Activated CD4-positive, alpha-beta T cell treated with anti-CD3 and anti-CD28 coated beads, Interleukin-2, Interleukin-4, amounts not matched to agents 100 ng/mL and 50 ng/mL, durations not matched to agents 16 hours and 8 hours (primary cell): ENCODE measurements at regions not wholly inside any gene's neighbourhood (a gene's known extent, or its start where the extent isn't known, plus 50 kb on each side); places are given as distances from the start of the nearest gene placed in this dataset.

Source experiments
- DNase-seq: peaks from one replicate; pipeline ENCODE4 v3.0.0-alpha.2; 2020; ENCODE audit warnings: low spot score

DNA sequence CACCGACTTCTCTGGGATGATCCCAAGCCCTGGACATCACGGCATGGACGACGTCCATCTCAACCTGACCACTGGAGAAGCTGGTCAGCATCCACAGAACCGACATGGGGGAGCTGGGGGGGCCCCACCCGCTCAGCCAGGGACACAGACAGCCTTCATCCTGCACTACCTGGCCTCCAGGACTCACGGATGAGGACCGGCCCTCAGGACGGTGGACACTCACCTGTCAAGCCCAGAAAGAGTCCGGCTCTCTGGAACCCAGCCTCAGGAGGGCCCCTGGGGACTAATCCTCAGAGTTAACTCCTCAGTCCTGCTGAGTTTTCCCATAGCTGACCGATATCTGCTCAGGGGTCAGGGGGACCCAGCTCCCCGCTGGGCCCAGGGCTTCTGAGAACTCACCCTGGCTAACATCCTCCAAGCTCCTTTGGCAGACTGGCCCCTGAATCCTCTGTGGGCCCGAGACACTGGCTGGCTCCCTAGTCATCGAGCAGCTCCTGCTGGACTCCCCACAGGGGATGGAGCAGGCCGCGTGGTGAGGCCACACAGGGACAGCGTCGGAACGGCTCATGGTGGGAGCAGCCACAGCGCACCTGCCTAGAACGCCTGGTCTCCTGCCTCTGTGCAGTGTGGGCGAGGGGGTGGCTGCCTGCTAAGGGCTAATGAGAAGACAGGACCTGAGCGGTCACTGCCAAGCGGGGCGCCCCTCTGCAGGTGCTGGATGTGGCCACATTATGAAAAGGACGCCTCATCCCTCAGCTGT is 649.2 kb downstream of the BRD1 start:
- no peak for DNase-seq

DNA sequence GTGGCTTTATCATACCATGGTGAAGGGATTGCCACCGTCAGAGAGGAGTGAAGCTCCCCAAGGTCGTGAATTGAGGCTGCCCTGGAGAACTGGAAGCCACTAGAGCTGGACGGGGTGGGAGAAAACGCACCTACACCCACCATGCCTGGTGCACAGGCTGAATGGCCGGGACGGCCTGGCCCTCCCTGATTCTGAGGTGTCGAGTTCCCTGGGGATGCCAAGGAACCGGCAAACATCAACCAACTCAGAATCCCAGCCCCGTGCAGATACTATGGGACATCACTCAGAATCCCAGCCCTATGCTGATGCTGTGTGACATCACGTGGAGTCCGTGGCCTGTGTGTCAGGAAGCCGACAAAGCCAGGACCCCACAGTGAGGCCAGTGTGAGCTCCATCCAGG is 650.0 kb downstream of the BRD1 start:
- DNase-seq = no peak

- DNase-seq = no peak
Measured at GRCh38 chr22:49176956-49177355, 650.7 kb downstream of the BRD1 start.

DNA sequence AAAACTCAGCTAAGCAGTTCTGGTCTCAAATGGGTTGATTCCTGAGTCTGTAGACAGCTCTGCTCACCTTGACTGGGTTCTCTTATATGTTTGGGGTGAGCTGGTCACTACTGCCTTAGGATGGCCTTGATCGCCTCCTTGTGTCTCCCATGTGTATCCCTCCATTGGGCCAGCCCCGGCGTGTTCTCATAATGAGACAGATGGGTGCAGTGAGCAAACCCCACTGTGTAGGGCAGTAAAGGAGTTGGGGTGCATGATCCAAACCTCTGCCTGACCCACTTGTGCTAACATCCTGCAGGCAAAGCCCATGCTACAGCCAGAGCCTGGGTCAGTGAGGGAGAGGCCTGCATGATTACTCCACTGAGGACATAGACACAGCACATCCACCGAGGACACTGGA is 657.6 kb downstream of the BRD1 start:
- DNase-seq = no peak

DNA sequence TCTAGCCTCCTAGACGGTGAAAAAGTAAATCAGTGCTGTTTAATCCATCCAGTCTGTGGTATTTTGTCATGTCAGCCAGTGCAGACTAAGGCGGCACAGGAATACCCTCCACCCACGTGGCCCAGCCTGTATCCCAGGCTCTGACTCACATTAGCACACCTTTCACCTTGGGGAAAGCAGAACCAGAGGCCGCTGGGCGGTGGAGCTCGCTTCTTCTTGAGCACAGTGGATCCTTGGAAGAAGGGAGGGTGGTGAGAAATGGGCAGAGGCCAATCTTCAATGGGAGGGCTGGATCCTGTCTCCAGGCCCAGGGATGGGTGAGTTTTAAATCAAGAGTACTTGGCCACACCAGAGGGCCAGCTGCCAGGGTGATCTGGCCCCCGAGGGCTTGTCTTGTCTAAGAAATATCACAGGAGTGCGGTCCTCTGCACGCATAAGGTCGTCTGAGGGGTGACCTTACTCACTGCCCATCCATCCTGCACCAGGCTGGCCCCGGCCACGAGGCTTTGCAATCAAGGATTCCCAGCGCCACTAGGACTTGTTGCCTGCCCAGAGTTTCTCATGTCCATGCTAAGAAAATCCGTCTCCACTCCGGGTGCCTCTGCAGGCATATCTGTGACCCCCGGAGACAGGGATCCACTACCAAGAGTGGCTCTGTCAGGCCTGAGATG is 658.5 kb downstream of the BRD1 start:
- no peak for DNase-seq

- no peak for DNase-seq
Measured at GRCh38 chr22:49168219-49168813, 659.4 kb downstream of the BRD1 start.

DNA sequence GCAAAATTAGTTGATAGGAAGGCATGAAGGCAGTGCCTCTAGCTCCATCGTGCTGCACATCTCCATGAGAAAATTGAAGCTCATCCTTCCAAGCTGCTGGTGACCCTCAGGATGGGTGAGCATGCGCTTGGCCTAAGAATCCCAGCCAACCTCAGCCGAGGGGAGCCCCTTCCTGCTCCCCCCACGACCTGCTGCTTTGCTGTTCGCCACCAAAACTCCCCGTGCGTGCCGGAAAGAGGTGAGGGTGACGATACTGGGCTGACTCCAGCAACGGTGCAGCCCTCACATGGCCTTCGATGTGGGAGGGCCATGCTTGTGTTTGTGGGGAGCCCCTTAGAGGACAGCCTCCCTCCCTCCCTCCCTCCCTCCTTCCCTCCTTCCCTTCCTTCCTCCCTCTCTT is 660.9 kb downstream of the BRD1 start:
- no peak for DNase-seq

GRCh38 chr22:49166211-49166610 is 661.5 kb downstream of the BRD1 start:
- no peak for DNase-seq

GRCh38 chr22:49164773-49165320 is 662.8 kb downstream of the BRD1 start:
- DNase-seq = no peak

- DNase-seq = no peak
Measured at GRCh38 chr22:49163960-49164690, 663.5 kb downstream of the BRD1 start.

DNA sequence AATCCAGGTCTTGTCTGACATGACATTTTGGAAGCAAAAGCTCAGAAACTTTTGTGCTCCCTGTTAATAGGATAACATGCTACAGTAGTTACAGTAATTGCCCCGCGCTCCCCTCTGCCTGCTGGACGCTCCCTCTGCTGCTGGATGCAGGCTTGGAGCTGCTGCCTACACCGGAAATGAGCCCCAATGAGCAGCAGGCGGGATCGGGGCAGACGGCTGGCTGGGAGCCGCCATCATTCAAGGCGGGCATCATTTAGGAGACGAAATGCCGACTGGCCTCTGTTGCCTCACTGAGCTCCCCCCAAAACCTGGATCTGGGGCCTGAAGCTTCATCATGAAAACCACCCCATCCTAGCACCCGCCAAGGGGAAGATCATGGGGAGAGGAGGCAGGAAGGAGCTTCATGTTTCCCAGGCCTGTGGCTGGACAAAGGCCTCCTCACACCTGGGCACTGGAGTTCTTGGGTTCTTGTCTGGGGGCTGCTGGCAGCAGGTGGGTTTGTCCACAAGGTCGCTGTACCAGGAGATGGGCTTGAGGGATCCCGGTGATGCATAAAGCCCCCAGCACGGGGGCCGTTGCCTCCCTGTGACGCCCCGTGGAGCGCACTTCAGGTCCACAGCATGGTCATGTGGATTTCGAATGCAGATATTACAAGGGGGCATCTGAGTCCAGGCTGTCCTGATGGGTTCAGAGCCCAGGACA is 664.3 kb downstream of the BRD1 start:
- DNase-seq = no peak

- no peak for DNase-seq
Measured at GRCh38 chr22:49162841-49163240, 664.8 kb downstream of the BRD1 start.

DNA sequence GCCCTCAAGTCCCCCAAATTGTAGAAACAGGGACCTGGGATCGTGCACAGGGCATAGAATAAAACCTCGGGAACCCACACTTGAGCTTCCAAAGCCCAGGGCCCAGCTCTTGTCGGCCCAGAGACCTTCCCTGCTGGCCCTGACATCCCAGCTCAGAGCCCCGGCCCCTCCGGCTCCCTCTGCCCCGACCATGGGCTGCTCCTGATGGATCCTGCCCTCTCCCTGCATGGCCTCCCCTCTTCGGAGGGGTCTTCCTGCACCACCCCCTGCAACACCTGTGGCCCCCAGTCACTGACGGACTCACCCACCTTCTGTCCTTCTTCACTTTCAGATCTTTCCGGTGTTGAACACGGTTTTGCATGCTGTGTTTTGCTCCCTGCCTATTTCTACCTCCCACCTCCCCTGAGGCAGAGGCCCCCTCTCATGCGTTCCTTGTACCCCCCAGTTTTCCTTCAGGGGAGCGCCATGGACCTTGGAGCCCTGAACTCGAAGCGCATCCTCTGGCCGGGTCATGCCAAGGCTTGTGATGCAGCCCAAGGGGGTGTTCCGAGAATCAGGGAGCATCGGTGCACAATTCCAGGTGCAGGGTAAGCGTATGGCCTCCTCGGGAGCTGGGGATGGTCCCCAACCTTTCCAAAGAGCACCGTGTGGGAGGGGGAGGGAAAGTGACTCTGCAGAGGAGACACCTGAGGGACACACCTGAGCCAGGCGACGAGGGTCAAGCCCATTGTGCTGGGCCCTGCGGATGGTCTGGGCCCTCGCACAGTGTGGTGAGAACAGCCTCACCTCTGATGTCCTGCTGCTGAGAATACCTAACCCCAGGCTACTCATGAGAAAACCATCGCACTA is 666.4 kb downstream of the BRD1 start:
- DNase-seq = no peak

DNA sequence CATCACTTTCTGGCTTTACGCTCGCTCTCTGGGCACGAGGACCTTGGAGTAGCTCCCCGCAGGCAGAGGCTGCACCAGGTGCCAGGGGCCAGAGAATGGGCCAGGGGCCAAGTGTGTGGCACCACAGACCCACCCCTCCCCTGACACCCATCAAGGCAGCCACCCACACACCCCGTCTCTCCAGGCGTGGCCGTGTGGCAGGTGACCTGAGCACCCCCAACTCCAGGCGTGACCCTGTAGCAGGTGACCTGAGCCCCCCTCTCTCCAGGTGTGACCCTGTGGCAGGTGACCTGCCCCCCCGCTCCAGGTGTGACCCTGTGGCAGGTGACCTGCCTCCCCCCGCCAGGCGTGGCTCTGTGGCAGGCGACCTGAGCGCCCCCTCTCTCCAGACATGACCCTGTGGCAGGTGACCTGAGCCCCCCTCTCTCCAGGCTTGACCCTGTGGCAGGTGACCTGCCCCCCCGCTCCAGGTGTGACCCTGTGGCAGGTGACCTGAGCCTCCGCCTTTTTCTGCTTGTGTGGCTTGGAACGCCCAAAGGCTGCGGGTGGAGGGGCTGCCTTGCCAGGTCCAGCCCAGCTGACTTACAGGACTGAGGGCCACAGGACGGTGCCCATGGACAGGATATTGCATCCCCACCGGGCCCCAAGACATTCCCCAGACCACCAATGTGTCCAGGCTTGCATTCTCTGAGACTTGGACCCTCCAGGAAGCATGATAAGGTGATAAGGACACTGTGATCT is 667.2 kb downstream of the BRD1 start:
- no peak for DNase-seq

DNA sequence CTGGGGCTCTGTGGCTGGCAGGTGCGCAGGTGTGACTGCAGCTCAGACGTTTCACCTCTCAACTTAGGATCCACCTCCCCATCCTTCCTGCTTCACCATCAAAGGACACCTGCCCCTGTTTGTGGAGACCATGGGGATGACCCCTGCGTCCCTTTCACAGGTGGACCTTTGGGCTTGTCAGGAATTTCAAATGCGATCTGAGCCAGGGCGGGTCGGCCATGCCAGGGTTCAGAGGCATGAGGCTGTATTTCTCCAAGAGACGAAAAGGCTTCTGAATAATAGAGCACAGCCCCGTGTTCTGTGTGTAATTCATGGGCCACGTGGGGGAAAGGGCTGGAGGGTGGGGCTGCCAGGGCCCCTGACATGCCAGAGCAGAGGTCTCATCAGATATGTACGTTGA is 668.0 kb downstream of the BRD1 start:
- DNase-seq = no peak

GRCh38 chr22:49158741-49159564 is 668.7 kb downstream of the BRD1 start:
- no peak for DNase-seq

DNA sequence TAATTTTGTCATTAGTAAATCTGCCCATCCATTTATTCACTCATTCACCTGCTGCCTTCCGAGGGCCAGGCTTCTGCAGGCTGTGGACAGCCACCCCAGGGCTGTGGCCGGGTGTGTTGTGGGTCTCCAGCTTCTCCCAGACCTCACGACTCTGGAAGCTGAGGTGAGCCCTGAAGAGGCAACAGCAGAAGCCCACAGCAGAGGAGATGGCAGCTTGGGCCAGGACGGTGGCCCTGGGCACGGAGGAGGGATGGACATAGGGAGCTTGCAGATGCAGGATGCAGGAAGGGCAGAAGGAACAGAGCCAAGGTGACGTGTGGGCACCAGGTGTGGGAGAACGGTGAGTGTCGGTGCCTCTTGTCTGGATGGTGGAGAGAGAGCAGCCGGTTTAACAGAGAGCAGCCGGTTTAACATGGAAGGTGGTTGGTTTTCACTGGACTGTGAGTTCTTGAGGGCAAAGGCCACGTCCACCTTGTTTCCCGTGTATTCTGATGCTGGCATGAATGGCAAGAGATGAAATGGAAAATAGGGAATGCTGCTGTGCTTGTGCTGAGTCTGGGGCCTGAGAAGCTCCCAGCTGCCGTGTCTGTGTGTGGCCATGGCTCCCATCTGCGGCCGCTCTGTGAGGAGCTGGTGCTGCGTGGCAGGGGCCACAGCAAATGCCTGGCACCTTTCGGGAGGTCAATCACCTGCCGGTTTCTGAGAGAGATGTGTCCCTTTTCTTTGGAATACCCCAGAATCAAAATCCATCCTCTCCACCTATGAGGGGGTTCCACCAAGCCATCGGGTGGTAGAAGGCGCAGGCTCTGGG is 669.9 kb downstream of the BRD1 start:
- no peak for DNase-seq

DNA sequence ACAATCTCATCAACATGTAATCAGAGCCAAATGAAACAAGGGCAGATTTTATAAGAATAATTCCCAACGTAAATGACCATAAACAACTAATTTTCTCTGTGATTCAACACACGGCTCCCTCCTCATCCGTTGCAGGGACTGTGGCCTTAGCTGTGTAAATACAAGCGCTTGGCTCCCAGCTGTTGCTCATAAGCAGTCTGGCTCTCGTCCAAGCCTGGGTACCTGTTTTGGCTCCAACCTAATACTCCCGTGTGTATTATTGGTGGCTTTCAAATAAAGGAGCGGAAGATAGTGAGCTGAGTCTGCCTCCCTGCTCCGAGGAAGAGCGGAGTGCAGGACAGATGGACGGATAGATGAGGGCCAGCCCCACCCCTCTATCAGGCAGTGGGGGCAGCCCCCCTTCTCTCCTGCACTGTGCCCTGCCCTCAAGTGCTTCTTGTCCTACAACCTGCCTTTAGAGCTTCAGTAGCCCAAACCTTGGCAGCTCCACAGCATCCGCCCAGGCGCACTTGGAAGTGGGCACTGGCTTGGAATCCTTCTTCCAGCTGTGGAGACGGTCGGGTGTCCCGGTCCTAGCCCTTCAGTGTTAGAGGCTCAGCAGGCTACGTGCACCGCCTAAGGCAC is 670.9 kb downstream of the BRD1 start:
- no peak for DNase-seq
